Fibroblast of lung (primary cell): ENCODE measurements at regions not wholly inside any gene's neighbourhood (a gene's known extent, or its start where the extent isn't known, plus 50 kb on each side); places are given as distances from the start of the nearest gene placed in this dataset.

ENCODE experiments used
- CTCF ChIP-seq, 2 donors: IDR thresholded peaks in 1 of 2; conservative IDR thresholded peaks in 1 of 2; 1 replicate in 1 of 2; 2 replicates in 1 of 2; pipeline ENCODE4 v1.5.1; 2011 to 2012; ENCODE audit warnings: low read length in 2 of 2, control low read depth in 1 of 2, inconsistent platforms in 1 of 2, low read depth in 1 of 2, mild to moderate bottlenecking in 1 of 2
- EZH2 ChIP-seq: IDR thresholded peaks from 2 replicates; pipeline ENCODE4 v1.5.1; 2012; ENCODE audit warnings: low read length, control low read depth, mild to moderate bottlenecking; ENCODE audit errors: missing control alignments

- TF ChIP-seq EZH2 (no peak), CTCF (conservative IDR thresholded peaks at IDR 0.05 in 1 of 2, IDR thresholded peaks at IDR 0.05 in 1 of 2; ENCODE audit: low read depth in 1 of 2, low read length in 2 of 2) (no peak)
Measured at GRCh38 chr17:12521416-12521815, 144.3 kb upstream of the MYOCD start.
